22Rv1 (cell line): ENCODE measurements at regions not wholly inside any gene's neighbourhood (a gene's known extent, or its start where the extent isn't known, plus 50 kb on each side); places are given as distances from the start of the nearest gene placed in this dataset.

Source experiments
- ZFX ChIP-seq: fragments of 450-650 bp; IDR thresholded peaks from 2 replicates; pipeline ENCODE4 v1.6.1; 2017; ENCODE audit warnings: antibody characterized with exemption, borderline replicate concordance
- TF ChIP-seq, protein P1 (sequence below): fragments of 450-650 bp; IDR thresholded peaks from 2 replicates; pipeline ENCODE4 v1.5.1; 2017; ENCODE audit warnings: mild to moderate bottlenecking

DNA sequence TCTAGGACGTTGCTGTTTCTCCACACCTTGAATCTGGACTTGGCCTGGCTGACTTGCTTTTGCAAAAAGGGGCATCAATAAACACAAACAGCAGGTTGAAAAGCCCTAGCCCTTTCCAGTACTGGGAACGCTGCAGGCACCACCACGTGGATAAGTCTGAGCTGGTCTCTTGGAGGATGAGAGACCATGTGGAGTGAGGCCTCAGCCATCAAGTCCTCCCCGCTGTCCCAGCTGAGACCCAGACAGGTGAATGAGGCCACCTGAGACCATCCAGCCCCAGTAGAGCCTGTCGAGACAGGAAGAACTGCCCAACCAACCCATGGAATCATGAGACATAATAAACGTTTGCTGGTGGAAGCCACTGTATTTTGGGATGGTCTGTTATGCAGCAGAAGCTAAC lies 688.7 kb downstream of the PTPRU start:
- TF ChIP-seq ZFX: no peak
- TF ChIP-seq, protein P1, sequence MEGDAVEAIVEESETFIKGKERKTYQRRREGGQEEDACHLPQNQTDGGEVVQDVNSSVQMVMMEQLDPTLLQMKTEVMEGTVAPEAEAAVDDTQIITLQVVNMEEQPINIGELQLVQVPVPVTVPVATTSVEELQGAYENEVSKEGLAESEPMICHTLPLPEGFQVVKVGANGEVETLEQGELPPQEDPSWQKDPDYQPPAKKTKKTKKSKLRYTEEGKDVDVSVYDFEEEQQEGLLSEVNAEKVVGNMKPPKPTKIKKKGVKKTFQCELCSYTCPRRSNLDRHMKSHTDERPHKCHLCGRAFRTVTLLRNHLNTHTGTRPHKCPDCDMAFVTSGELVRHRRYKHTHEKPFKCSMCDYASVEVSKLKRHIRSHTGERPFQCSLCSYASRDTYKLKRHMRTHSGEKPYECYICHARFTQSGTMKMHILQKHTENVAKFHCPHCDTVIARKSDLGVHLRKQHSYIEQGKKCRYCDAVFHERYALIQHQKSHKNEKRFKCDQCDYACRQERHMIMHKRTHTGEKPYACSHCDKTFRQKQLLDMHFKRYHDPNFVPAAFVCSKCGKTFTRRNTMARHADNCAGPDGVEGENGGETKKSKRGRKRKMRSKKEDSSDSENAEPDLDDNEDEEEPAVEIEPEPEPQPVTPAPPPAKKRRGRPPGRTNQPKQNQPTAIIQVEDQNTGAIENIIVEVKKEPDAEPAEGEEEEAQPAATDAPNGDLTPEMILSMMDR: no peak
